ENCODE measurements at regions not wholly inside any gene's neighbourhood (a gene's known extent, or its start where the extent isn't known, plus 50 kb on each side); places are given as distances from the start of the nearest gene placed in this dataset.
"Not testable (repeated sequence)": the region's sequence is repeated elsewhere in the genome, so short reads cannot be mapped to it uniquely, and the experiment has no call there.

DNA sequence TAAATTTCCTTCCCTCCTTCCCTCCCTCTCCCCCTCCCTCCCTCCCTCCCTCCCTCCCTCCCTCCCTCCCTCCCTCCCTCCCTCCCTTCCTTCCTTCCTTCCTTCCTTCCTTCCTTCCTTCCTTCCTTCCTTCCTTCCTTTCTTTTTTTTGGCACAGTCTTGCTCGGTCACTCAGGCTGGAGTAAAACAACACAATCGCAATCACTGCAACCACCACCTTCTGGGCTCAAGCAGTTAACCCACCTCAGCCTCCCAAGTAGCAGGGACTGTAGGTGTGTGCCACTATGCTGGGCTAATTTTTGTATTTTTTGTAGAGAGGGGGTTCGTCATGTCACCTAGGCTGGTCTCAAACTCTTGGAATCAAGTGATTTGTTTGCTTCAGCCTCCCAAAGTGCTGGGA lies 101.7 kb downstream of the RFPL4B start:
- TF ChIP-seq, protein P1, sequence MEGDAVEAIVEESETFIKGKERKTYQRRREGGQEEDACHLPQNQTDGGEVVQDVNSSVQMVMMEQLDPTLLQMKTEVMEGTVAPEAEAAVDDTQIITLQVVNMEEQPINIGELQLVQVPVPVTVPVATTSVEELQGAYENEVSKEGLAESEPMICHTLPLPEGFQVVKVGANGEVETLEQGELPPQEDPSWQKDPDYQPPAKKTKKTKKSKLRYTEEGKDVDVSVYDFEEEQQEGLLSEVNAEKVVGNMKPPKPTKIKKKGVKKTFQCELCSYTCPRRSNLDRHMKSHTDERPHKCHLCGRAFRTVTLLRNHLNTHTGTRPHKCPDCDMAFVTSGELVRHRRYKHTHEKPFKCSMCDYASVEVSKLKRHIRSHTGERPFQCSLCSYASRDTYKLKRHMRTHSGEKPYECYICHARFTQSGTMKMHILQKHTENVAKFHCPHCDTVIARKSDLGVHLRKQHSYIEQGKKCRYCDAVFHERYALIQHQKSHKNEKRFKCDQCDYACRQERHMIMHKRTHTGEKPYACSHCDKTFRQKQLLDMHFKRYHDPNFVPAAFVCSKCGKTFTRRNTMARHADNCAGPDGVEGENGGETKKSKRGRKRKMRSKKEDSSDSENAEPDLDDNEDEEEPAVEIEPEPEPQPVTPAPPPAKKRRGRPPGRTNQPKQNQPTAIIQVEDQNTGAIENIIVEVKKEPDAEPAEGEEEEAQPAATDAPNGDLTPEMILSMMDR (IDR thresholded peaks at IDR 0.05; ENCODE audit: insufficient read depth, low read length): not testable (repeated sequence)
- not testable (repeated sequence) for TF ChIP-seq REST (IDR thresholded peaks at IDR 0.05; ENCODE audit: insufficient replicate concordance, low read depth); POLR2AphosphoS5 (IDR thresholded peaks at IDR 0.05; ENCODE audit: low read depth)
